ENCODE measurements at regions not wholly inside any gene's neighbourhood (a gene's known extent, or its start where the extent isn't known, plus 50 kb on each side); places are given as distances from the start of the nearest gene placed in this dataset.

GRCh38 chr5:136423944-136424606 is 58.7 kb upstream of the TRPC7 start:
- TF ChIP-seq CTCF (conservative IDR thresholded peaks at IDR 0.05; ENCODE audit: low read depth, low read length) (no peak), RFX5 (IDR thresholded peaks at IDR 0.05; ENCODE audit: low read depth, low read length) (no peak), POLR2A (IDR thresholded peaks at IDR 0.05; ENCODE audit: low read depth, low read length) (no peak), RAD21 (IDR thresholded peaks at IDR 0.05; ENCODE audit: low read length) (no peak), CHD1 (IDR thresholded peaks at IDR 0.05; ENCODE audit: low read depth, low read length) (no peak), BHLHE40 (IDR thresholded peaks at IDR 0.05; ENCODE audit: low read depth, low read length) (no peak)

Data from IMR-90 (cell line).